Lower leg skin (tissue), 4 donors: ENCODE measurements at regions not wholly inside any gene's neighbourhood (a gene's known extent, or its start where the extent isn't known, plus 50 kb on each side); places are given as distances from the start of the nearest gene placed in this dataset.

Experiments
- DNase-seq, 2 donors: peaks; one replicate each; pipeline ENCODE4 v3.0.0-alpha.2; 2019; ENCODE audit warnings: low spot score in 2 of 2
- H3K4me3 ChIP-seq: fragments of 200-600 bp; sonication (generic); 2 replicates; pipeline ENCODE4 v1.5.1; 2017; ENCODE audit warnings: mild to moderate bottlenecking, low read depth; ENCODE audit not compliant: poor library complexity, severe bottlenecking
- CTCF ChIP-seq, 3 donors: fragments of 450-650 bp; IDR thresholded peaks; one replicate each; pipeline ENCODE4 v1.5.1; 2016; ENCODE audit warnings: antibody characterized with exemption in 3 of 3, mild to moderate bottlenecking in 3 of 3, moderate library complexity in 2 of 3
- POLR2A ChIP-seq, 2 donors: fragments of 450-650 bp; IDR thresholded peaks; one replicate each; pipeline ENCODE4 v1.6.1; 2016 to 2017; ENCODE audit warnings: antibody characterized with exemption in 2 of 2, mild to moderate bottlenecking in 1 of 2, moderate library complexity in 1 of 2
- WGBS, 2 donors: methylation state at CpG; one replicate each; pipeline ENCODE4 v1.1.5; 2018; 5-methylcytosine and 5-hydroxymethylcytosine counted together
- intact Hi-C: fragments of 100-400 bp; cut with DNase I; formaldehyde crosslinking; loops from one replicate; pipeline ENCODE4 v1.15.0; 2023; ENCODE audit warnings: low total_unique reads

- intact Hi-C loops, result no loop called here
- no peak for DNase-seq
- WGBS, 2 donors, result 66 to 90% methylated on average over 3 of the region's 3 CpGs
- TF ChIP-seq POLR2A (IDR thresholded peaks at IDR 0.05), result no peak
- no peak for TF ChIP-seq CTCF (IDR thresholded peaks at IDR 0.05)
- H3K4me3 ChIP-seq, result no peak overlapping the region
These were observed 316.8 kb upstream of the GBE1 start for GRCh38 chr3:82078246-82078645.

- intact Hi-C loops, result no loop called here
- no peak for TF ChIP-seq CTCF (IDR thresholded peaks at IDR 0.05)
- TF ChIP-seq POLR2A (IDR thresholded peaks at IDR 0.05), result no peak
- no peak overlapping the region for H3K4me3 ChIP-seq
- WGBS, 2 donors, result 50 to 61% methylated on average over 7 of the region's 7 CpGs
- no peak for DNase-seq
These were observed 306.0 kb upstream of the GBE1 start for GRCh38 chr3:82067420-82067819.

- TF ChIP-seq POLR2A (IDR thresholded peaks at IDR 0.05) (no peak), CTCF (IDR thresholded peaks at IDR 0.05) (no peak)
- no peak for DNase-seq
- intact Hi-C loops, result no loop called here
- WGBS, 2 donors, result 72 to 76% methylated on average over 8 of the region's 8 CpGs
- no peak overlapping the region for H3K4me3 ChIP-seq
These were observed 297.4 kb upstream of the GBE1 start for GRCh38 chr3:82058809-82059208.

- no peak overlapping the region for H3K4me3 ChIP-seq
- no peak for DNase-seq
- TF ChIP-seq CTCF (IDR thresholded peaks at IDR 0.05) (no peak), POLR2A (IDR thresholded peaks at IDR 0.05) (no peak)
- intact Hi-C loops, result no loop called here
- 35 to 55% methylated on average over 3 of the region's 3 CpGs for WGBS, 2 donors
These were observed 294.3 kb upstream of the GBE1 start for GRCh38 chr3:82055792-82056191.

- TF ChIP-seq POLR2A (IDR thresholded peaks at IDR 0.05) (no peak), CTCF (IDR thresholded peaks at IDR 0.05) (no peak)
- no peak for DNase-seq
- intact Hi-C loops, result no loop called here
- H3K4me3 ChIP-seq, result no peak overlapping the region
- WGBS, 2 donors, result 79 to 87% methylated on average over 1 of the region's 1 CpG
These were observed 293.4 kb upstream of the GBE1 start for GRCh38 chr3:82054849-82055248.

- no peak overlapping the region for H3K4me3 ChIP-seq
- intact Hi-C loops, result no loop called here
- TF ChIP-seq POLR2A (IDR thresholded peaks at IDR 0.05), result no peak
- no peak for TF ChIP-seq CTCF (IDR thresholded peaks at IDR 0.05)
- 91% methylated on average over 1 of the region's 1 CpG for WGBS, 2 donors
- DNase-seq, result no peak
These were observed 291.8 kb upstream of the GBE1 start for GRCh38 chr3:82053236-82053635.
